HUES6 (cell line): ENCODE measurements at regions not wholly inside any gene's neighbourhood (a gene's known extent, or its start where the extent isn't known, plus 50 kb on each side); places are given as distances from the start of the nearest gene placed in this dataset.

Source experiments
- H3K27ac ChIP-seq: 2 replicates; pipeline ENCODE4 v1.7.0; 2013; ENCODE audit warnings: low read depth, mild to moderate bottlenecking, low read length, inconsistent platforms
- H3K27me3 ChIP-seq: 2 replicates; pipeline ENCODE4 v1.6.1; 2013; ENCODE audit warnings: low read length; ENCODE audit not compliant: control insufficient read depth, insufficient read depth
- H3K36me3 ChIP-seq: 2 replicates; pipeline ENCODE4 v1.6.1; 2013; ENCODE audit warnings: low read length; ENCODE audit not compliant: control insufficient read depth, insufficient read depth
- H3K4me1 ChIP-seq: 2 replicates; pipeline ENCODE4 v1.6.1; 2013; ENCODE audit warnings: low read length; ENCODE audit not compliant: control insufficient read depth, insufficient read depth
- H3K4me3 ChIP-seq: 2 replicates; pipeline ENCODE4 v1.5.1; 2013; ENCODE audit warnings: low read depth, low read length
- H3K9ac ChIP-seq: one replicate; pipeline ENCODE4 v1.6.1; 2013; ENCODE audit warnings: mild to moderate bottlenecking, low read length
- H3K9me3 ChIP-seq: 2 replicates; pipeline ENCODE4 v1.6.1; 2013; ENCODE audit warnings: low read depth, low read length; ENCODE audit not compliant: control insufficient read depth, insufficient read depth

- H3K27ac ChIP-seq, result no peak overlapping the region
- no peaks in the 10 kb centered on the region for H3K4me1 ChIP-seq
- H3K9me3 ChIP-seq, result peaks cover 12% of the 10 kb centered on the region; the same call in 1 of the 2 replicates
- no peak overlapping the region for H3K9ac ChIP-seq
- H3K36me3 ChIP-seq, result no peaks in the 10 kb centered on the region
- no peak overlapping the region for H3K4me3 ChIP-seq
- H3K27me3 ChIP-seq, result no peaks in the 10 kb centered on the region
Observed at GRCh38 chr2:217313386-217313785, 453.5 kb upstream of the TNP1 start.

GRCh38 chr2:217309056-217309455 lies 449.2 kb upstream of the TNP1 start:
- no peaks in the 10 kb centered on the region for H3K4me1 ChIP-seq
- no peak overlapping the region for H3K4me3 ChIP-seq
- no peaks in the 10 kb centered on the region for H3K27me3 ChIP-seq
- H3K36me3 ChIP-seq, result no peaks in the 10 kb centered on the region
- H3K27ac ChIP-seq, result no peak overlapping the region
- H3K9me3 ChIP-seq, result 0 out of 2 replicates have a peak, but pooled peaks cover 2% of the 10 kb centered on the region
- H3K9ac ChIP-seq, result no peak overlapping the region

GRCh38 chr2:217307023-217307422 lies 447.2 kb upstream of the TNP1 start:
- H3K9me3 ChIP-seq, result 0 out of 2 replicates have a peak, but pooled peaks cover 2% of the 10 kb centered on the region
- no peak overlapping the region for H3K4me3 ChIP-seq
- H3K27ac ChIP-seq, result no peak overlapping the region
- no peaks in the 10 kb centered on the region for H3K27me3 ChIP-seq
- H3K9ac ChIP-seq, result no peak overlapping the region
- H3K36me3 ChIP-seq, result no peaks in the 10 kb centered on the region
- H3K4me1 ChIP-seq, result no peaks in the 10 kb centered on the region

- 0 out of 2 replicates have a peak, but pooled peaks cover 2% of the 10 kb centered on the region for H3K9me3 ChIP-seq
- no peaks in the 10 kb centered on the region for H3K4me1 ChIP-seq
- H3K4me3 ChIP-seq, result no peak overlapping the region
- no peak overlapping the region for H3K9ac ChIP-seq
- H3K27ac ChIP-seq, result no peak overlapping the region
- H3K36me3 ChIP-seq, result no peaks in the 10 kb centered on the region
- no peaks in the 10 kb centered on the region for H3K27me3 ChIP-seq
Observed at GRCh38 chr2:217305882-217306281, 446.0 kb upstream of the TNP1 start.

- H3K9me3 ChIP-seq, result 0 out of 2 replicates have a peak, but pooled peaks cover 2% of the 10 kb centered on the region
Observed at GRCh38 chr2:217304582-217304981, 444.7 kb upstream of the TNP1 start.

GRCh38 chr2:217302856-217303255 lies 443.0 kb upstream of the TNP1 start:
- H3K4me3 ChIP-seq, result no peak overlapping the region
- H3K4me1 ChIP-seq, result no peaks in the 10 kb centered on the region
- no peak overlapping the region for H3K27ac ChIP-seq
- no peaks in the 10 kb centered on the region for H3K9me3 ChIP-seq
- no peak overlapping the region for H3K9ac ChIP-seq
- H3K36me3 ChIP-seq, result no peaks in the 10 kb centered on the region
- no peaks in the 10 kb centered on the region for H3K27me3 ChIP-seq

More at GRCh38 chr2:217304582-217304981, 444.7 kb upstream of the TNP1 start:
- Histone ChIP-seq H3K9ac (no peak overlapping the region), H3K36me3 (no peaks in the 10 kb centered on the region), H3K27me3 (no peaks in the 10 kb centered on the region), H3K4me1 (no peaks in the 10 kb centered on the region), H3K27ac (no peak overlapping the region), H3K4me3 (no peak overlapping the region)

GRCh38 chr2:217301142-217301925 lies 441.5 kb upstream of the TNP1 start:
- H3K36me3 ChIP-seq, result no peaks in the 10 kb centered on the region
- no peak overlapping the region for H3K4me3 ChIP-seq
- H3K9ac ChIP-seq, result no peak overlapping the region
- no peak overlapping the region for H3K27ac ChIP-seq
- H3K27me3 ChIP-seq, result no peaks in the 10 kb centered on the region
- H3K4me1 ChIP-seq, result no peaks in the 10 kb centered on the region
- H3K9me3 ChIP-seq, result peaks cover 4% of the 10 kb centered on the region; the same call in 1 of the 2 replicates

- H3K9ac ChIP-seq, result no peak overlapping the region
- H3K36me3 ChIP-seq, result no peaks in the 10 kb centered on the region
- no peaks in the 10 kb centered on the region for H3K27me3 ChIP-seq
- peaks cover 12% of the 10 kb centered on the region; the same call in 1 of the 2 replicates for H3K9me3 ChIP-seq
- H3K4me1 ChIP-seq, result no peaks in the 10 kb centered on the region
- H3K27ac ChIP-seq, result no peak overlapping the region
- H3K4me3 ChIP-seq, result no peak overlapping the region
Observed at GRCh38 chr2:217299590-217299989, 439.7 kb upstream of the TNP1 start.

- H3K4me3 ChIP-seq, result no peak overlapping the region
- H3K9me3 ChIP-seq, result peaks cover 12% of the 10 kb centered on the region; the same call in 1 of the 2 replicates
- no peaks in the 10 kb centered on the region for H3K4me1 ChIP-seq
- H3K27ac ChIP-seq, result no peak overlapping the region
- no peaks in the 10 kb centered on the region for H3K36me3 ChIP-seq
- no peak overlapping the region for H3K9ac ChIP-seq
- no peaks in the 10 kb centered on the region for H3K27me3 ChIP-seq
Observed at GRCh38 chr2:217297096-217297495, 437.2 kb upstream of the TNP1 start.

- peaks cover 12% of the 10 kb centered on the region; the same call in 1 of the 2 replicates for H3K9me3 ChIP-seq
- no peak overlapping the region for H3K9ac ChIP-seq
- no peak overlapping the region for H3K4me3 ChIP-seq
Observed at GRCh38 chr2:217294818-217295217, 435.0 kb upstream of the TNP1 start.

GRCh38 chr2:217294211-217294610 lies 434.3 kb upstream of the TNP1 start:
- Histone ChIP-seq H3K27ac (no peak overlapping the region), H3K9ac (no peak overlapping the region), H3K4me1 (peaks cover 14% of the 10 kb centered on the region), H3K36me3 (no peaks in the 10 kb centered on the region), H3K9me3 (peaks cover 12% of the 10 kb centered on the region; the same call in 1 of the 2 replicates), H3K4me3 (no peak overlapping the region), H3K27me3 (no peaks in the 10 kb centered on the region)

More at GRCh38 chr2:217294818-217295217, 435.0 kb upstream of the TNP1 start:
- Histone ChIP-seq H3K4me1 (peaks cover 7% of the 10 kb centered on the region), H3K27ac (no peak overlapping the region), H3K36me3 (no peaks in the 10 kb centered on the region), H3K27me3 (no peaks in the 10 kb centered on the region)
